GM18502 (cell line): ENCODE measurements at regions not wholly inside any gene's neighbourhood (a gene's known extent, or its start where the extent isn't known, plus 50 kb on each side); places are given as distances from the start of the nearest gene placed in this dataset.
"Not testable (repeated sequence)": the region's sequence is repeated elsewhere in the genome, so short reads cannot be mapped to it uniquely, and the experiment has no call there.

Source experiments
- ATAC-seq: cut with Tn5 transposase; IDR thresholded peaks from one replicate; pipeline ENCODE4 v1.9.1; 2021; ENCODE audit warnings: mild to moderate bottlenecking; ENCODE audit not compliant: unreplicated experiment, poor library complexity

DNA sequence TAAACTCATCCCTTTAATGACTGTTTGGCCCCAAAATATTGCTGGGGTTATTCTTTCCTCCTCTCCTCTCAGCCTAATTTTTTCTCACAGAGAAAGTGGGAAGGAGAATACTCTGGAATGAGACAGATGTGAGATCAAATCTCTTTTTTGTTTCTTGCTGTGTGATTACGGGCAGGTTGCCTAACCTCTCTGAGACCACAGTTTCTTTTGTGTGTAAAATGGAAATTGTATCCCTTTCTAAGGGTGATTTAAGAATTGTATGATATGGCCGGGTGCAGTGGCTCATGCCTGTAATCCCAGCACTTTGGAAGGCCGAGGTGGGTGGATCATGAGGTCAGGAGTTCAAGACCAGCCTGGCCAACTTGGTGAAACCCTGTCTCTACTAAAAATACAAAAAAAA lies 111.5 kb upstream of the MRPS22 start:
- ATAC-seq = not testable (repeated sequence)

DNA sequence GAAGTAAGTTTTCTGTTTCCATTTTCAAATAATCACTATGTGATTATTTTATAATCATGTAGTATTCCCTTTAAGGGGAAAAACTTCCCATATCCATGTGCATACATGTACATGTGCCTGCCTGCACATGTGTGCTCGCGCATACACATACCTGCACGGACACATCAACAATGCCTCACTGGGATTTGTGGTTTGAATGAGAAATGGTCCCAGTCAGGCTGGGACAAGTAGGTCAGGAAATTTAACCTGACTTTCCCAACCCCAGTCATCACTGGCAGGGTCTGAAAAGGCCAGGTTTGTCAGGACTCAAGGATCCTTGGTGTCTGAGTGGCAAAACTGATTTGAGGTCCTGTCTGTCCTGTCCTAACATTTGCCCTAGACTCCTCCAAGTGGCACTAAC lies 109.3 kb upstream of the MRPS22 start:
- ATAC-seq = no peak

DNA sequence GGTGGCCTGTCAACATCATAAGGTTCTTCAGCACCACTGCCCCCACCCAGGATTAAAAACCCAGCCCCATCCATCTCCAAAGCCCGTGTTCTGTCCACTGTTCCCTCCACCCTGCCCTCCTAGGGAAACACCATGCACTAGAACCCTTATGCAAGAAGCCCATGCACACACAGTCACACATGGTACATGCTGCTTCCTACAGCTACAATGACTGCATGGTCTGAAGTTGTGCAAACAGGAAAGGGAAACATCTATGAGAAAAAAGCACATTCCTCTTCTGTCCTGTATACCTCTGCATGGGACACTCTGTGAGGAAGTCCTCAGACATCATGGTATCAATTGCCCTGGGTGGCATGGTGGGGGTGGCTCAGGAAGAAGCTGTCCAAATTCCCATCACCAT lies 108.6 kb upstream of the MRPS22 start:
- ATAC-seq = no peak

DNA sequence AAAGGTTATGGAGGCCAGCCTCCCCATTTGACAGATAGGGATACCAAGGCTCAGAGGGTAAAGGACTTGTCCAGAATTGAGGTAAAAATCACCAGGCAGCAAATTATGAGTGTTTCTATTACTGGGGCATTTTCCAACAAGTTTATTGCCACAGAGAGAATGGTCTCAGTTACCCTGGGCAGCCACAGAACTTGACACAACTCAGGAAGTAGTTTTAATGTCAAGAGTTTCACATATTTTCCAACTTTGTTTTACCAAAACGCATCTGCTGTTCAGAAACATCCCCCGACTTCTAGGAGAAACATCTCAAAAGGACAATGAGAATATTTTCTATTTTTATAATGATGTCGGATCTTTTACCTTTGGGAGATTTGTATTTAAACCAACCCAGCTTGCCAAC lies 107.5 kb upstream of the MRPS22 start:
- ATAC-seq = no peak

DNA sequence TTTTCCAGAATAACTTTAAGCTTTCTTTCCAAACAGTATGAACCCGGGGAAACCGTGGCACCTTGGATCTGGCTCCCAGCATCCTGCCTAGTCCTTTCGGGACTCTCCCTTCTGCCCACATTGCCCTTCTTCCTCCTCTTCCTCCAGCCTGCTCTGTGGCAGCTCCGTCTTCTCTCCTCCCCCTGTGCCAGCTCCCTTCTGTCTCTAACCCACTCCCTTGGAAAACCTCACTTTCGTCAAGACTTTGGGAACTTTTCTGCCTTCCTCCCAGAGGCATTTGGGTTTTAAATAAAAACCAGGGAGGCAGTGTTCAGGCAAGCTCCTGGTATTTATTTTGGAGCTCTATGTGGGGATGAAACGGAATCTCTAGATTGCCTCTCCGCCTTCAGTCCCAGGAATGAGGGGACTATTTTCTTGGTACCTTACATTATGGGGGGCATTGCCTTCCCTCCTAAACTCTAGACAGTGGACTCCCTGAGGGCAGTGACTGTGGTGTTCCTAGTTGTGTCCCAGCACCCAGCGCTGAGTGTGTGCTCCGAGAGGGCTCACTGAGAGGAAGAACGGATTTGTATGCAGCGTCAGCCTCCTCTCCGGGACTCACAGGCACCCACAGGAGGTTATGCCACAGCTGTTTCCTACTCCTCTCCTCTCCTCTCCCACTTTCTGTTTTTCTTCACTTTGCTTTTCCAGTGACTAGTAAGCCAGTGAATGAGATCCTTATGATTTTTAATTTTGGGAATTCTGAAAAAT lies 105.4 kb upstream of the MRPS22 start:
- no peak for ATAC-seq

DNA sequence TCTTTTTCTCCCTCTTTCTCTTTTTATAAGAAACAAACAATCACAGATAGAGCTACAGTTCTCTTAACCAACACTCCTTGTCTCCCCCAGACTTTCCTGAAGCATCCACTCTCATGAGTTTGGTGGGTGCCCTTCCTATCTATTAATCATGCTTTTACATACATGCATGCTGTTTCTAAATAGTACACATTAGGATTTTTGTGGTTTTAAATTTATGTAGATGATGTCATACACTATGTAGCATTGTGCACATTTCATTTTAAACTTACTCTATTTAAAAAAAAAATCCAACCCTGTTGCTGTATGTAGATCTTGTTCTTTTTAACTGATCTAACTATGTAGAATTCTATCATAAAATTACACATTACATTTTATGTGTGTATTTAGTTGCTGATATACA lies 104.3 kb upstream of the MRPS22 start:
- no peak for ATAC-seq

DNA sequence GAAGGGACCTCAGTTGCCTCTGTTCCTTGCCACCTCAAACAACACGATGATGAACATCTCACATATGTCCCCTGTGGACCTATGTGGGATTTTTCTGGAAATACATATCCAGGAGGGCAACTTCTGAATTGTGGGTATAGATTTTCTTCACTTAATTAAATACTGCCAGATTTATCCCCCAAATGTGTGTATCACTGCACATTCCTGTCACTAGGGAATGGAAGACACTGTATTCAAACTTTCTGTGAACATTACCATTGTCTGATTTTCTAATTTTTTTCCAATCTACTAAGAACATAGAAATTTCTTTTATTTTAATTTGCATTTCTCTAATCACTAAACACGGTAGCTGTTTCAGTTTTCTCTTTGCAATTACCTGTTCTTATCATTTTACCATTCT lies 102.0 kb upstream of the MRPS22 start:
- ATAC-seq = no peak

DNA sequence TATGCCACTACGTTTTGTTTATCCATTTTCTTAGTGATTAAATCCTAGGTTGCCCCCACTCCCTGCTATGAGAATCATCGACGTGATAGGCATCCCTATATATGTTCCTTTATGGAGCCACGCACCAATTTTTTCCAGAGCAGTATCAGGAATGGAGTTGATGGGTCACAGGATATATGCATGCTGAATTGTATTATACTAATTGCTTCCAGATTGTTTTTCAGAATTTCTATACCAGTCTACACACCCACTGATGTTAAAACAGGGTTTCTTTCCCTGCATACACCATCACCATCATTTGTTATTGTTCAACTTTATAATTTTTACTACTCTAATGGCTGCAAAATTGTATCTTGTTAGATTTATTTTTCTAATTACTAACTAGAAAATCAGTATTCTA lies 100.1 kb upstream of the MRPS22 start:
- no peak for ATAC-seq

DNA sequence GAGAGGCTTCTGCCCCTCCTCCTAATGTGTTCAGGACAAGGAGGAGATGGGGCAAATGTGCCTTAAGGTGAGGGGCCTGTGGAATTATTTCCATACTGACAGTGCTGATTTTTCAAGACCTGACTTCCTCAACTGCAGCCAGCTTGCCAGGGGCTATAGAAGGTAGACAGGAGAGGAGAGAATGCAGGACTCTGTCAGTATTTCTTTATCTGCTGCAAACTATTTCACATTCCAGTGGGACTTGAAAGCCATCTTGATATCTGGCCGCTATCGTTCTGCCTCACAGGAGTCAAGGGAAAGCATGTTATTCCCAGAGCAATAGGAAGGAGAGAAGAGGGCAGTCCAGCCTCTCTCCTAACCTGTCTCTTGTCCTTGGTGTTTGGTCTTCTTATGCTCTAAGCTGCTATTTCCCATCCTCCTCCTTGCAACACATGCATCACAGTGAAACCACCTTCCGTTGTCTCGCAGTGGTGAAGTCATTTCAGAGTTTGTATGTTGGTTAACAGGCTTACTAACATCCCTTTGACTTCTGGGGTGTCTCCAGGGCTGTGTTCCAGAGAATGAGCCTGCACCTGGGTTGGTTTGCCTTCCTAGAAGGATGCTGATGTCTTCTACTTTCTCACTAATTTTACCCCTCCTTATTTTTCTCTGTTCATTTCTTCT lies 95.1 kb upstream of the MRPS22 start:
- ATAC-seq = no peak

DNA sequence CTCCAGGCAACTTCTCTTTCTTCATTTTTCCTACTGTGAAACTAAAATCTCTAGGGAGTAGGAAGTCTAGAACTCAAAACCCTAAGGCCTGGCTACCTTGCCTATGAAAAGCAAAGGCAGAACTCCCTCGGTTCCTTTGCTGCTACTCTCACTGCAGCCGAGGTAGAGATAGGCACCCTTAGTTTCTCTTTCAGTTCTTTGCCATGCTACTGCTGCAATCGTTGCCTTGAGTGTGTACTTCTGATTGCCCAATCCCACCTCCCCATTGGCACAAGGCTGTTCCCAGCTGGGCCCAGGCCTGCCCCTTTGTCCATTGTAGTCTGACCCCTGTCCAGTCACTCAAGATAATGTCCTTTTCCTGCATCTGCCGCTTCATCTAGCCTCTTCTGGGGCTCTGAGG lies 92.3 kb upstream of the MRPS22 start:
- no peak for ATAC-seq

DNA sequence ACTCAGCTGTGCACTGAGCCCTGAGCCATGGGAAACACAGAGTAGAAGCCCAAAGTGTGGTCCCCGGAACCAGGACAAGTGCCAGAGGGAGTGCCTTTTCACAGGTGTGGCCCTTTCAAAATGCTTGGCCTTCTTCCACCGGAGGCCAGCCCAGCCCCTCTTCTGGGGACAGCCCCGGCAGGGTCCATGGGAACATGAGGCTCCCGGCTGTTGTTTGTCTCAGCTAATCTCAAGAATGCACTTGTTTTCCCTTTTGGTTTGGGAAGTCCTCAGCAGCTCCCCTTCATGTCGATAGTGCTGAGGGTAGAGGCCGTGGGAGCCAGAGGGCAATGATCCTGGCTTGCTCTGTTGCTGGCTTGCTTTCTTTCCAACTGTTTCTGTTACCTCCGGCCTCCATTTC lies 91.1 kb upstream of the MRPS22 start:
- no peak for ATAC-seq

DNA sequence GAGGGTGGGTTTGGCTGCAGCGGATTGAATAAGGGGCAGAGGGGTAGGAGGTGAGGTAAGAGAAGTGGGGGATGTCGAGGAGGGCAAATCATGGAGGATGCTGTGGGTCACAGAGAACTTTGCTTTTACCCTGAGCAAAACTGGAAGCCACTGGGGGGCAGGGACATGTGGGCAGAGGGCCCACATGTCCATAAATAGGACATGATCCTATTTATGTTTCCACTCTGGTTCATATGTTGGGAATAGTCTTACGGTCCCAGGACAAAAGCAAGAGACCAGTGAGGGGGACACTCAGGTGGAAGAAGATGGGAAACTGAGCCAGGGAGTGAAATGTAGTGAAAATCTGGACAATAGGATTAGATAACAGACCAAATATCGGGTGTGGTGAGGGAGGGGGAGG lies 85.5 kb upstream of the MRPS22 start:
- no peak for ATAC-seq

DNA sequence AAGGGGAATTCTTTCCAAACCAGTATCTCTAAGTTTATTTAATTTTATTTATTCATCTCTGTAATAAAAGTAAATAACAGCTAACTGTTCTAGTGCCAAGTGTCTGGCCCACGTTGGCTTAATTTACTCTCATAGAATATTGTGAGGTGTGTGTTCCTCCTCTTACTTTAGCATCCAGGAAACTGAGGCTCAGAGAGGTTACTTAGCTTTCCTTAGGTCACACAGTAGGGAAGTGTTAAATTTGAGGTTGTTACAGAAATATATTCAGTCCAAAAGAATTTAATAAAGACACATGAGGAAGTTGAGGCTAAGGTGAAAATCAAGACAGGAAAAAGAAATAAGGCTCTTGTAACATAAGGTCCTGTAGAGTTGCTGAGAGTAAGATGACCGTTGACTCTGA lies 84.4 kb upstream of the MRPS22 start:
- ATAC-seq = no peak

DNA sequence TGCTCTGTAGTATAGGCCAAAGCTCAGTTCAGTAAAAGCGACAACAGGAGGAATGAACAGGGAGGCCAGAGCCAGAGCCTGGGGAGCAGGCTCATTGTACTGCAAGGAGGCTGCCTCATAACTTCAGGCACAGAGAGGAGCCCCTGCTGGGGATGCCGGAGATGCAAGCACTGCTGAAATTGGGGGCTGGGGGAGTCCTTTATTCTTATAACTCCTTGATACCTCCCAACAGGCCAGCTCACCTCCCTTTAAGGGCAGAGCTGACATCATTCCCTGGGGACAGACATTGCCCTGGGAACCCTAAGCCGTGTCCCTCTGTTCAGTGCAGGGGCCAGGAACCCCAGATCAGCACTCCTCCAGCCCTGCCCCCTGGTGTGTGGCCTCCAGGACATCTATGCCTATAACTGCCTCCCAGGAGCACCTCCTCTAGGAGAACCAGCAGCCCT lies 83.8 kb upstream of the MRPS22 start:
- no peak for ATAC-seq

DNA sequence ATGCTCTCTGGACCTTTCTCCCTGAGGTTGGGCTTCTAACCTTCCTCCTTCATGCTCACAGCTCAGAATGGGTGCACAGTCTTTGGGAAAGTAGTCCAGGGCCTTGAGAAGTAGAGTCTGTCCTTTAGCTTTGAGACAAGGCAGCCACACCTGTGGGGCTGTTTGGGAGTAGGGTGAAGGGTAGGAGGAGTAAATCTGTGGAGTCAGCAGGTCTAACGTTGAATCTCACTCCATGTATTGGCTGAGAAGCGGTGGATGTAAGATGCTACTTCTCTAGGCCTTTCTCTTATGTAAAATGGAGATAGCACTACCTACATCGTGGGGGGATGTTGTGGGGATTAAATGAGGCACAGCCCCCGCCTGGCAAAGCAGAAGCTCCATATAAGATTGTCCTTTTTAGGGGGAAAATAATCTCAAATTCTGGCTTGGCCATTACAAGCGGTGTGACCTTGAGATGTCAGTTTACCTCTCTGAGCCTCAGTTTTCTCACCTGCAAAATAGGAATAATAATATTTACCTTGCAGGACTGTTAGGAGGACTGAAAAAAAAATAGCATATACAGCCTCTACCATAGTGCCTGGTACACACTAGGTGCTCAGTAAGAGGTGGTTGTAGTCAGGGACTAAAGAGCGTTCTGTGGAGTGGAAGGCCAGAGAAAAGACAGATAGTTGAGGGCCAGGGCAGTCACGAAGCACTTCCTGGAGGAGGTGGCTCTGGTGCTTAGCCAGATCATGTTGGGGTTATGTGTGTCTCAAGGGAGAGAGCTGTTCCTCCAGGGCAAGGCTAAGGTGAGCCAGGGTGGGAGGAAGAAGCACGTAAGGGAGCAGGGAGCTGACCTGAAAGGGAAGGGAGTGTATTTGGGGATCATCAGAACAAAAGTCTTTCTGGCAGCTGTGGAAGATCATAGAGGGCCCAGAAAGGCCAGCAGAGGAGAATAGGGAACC lies 82.8 kb upstream of the MRPS22 start:
- ATAC-seq = no peak

DNA sequence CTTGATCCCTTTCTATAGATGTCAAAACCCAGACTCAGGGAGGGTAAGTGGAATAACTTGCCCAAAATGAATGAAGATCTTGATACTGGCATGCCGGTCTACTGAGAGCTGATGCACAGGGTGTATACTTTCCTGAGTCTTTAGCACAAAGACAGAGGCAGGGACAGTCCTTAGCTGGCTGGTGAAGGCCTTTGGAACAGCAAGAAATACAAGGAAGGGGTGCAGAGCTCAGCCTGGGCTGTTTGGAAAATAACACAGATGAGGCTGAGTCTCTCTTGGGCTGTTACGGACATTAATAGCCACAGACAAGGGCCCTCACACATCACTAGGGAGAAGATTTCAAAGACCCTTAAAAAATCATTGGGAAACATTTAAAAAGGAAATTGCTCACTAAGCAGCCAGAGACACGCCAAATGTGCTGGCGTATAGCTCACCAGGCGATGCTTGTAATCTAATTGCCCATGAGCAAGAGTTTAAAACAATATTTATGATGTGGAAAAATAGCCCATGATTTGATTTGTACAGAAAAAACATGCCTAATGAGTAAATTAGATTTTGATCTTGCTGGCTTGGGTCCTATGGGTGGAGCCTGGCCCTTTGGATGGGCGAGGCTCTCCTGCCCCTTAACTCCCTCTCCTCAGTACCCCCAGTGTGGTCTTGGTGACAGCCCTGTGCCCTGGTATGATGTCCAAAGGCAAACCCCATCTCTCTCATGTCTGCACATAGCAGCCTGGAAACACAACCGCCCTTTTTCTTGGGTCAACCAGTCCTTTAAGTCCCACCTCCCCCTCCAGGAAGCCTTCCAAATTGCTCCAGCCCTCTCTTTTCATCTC lies 81.8 kb upstream of the MRPS22 start:
- no peak for ATAC-seq

DNA sequence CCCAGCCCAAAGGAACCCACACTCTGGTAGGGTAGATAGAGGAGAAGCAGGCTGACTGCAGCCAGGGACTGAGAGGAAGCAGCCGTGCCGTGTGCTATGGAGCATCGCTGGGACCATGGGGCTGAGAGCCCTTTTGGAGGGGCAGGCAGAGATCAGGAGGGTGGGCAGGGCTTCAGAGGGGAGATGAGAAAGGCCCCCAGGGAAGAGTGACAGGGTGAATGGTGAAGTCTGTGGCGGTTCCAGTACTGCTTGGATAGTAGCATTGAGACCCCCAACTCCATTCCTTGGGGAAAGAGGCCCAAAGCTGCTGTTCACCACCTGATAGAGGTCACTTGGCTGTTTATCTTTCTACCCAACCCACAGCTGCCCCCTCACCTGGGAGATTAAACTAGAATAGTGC lies 80.0 kb upstream of the MRPS22 start:
- ATAC-seq = no peak

DNA sequence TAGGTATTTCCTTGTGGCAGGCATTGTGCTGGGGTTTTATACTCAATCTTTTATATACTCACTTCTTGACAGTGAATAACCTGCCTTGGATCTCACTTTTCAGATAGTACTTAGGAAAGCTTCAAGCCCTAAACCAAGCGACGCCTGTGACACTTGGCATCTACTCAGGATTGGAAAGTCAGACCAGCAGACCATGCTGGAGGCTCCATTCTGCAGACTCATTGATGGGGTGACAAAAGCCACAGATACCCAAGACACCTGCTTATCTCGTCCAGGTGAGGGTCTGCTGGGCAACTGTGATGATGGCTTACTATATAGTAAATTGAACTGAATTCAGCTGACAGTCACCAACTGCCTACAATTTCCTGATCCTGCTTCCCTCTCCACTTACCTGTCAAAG lies 79.4 kb upstream of the MRPS22 start:
- no peak for ATAC-seq

DNA sequence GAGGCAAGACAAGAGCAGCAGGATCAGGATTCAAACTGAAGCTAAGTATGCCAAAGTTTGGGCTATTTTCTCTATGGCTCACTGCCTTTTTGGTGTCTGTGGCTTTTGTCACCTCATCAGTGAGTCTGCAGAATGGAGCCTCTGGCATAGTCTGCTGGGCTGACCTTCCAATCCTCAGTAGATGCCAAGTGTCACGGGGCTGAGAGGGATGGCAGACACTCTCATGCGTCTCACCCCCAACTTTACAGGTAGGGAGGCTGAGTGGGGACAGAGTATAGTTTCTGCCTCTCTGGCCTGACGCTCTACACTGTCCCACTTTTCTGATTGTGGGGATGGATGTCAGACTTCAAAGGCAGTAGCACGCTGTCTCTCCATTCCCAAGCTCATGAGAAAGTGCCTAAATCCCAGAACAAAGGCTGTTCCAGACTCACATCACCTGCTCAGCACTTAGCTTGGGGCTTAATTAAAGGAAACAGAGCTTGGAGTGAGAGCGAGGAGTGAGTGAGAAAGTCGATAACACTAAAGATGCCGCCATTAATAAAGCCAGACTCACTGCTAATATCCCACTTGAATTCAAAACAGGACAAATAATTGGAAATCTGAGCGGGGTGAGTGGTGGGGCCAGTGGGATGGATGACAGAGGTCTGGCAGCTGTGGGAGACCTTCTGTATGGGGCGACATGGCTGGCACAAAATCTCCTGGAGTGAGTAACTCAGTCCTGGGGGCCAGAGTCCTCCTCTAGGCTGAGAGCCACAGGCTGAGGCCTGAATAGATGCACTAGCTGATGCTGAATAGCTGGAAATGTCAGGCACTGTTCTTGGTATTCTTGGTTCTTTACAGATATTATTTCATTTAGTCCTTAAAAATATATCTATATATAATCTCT lies 78.4 kb upstream of the MRPS22 start:
- no peak for ATAC-seq
